Neural crest cell (in vitro differentiated cells): ENCODE measurements at regions not wholly inside any gene's neighbourhood (a gene's known extent, or its start where the extent isn't known, plus 50 kb on each side); places are given as distances from the start of the nearest gene placed in this dataset.
"Not testable (repeated sequence)": the region's sequence is repeated elsewhere in the genome, so short reads cannot be mapped to it uniquely, and the experiment has no call there.

Experiments
- DNase-seq: peaks from one replicate; pipeline ENCODE4 v3.0.0; 2021; ENCODE audit warnings: low read depth, mixed read lengths, low spot score
- H3K27ac Mint-ChIP-seq: one replicate; pipeline ENCODE4 v1.8.0; 2021; ENCODE audit warnings: mild to moderate bottlenecking, mixed read lengths; ENCODE audit not compliant: unreplicated experiment
- H3K27me3 Mint-ChIP-seq: 2 replicates; pipeline ENCODE4 v1.8.0; 2021; ENCODE audit warnings: low read depth, mild to moderate bottlenecking, mixed read lengths
- H3K36me3 Mint-ChIP-seq: 2 replicates; pipeline ENCODE4 v1.8.0; 2021; ENCODE audit warnings: low read depth, mild to moderate bottlenecking, mixed read lengths
- H3K4me1 Mint-ChIP-seq: 2 replicates; pipeline ENCODE4 v1.8.0; 2021; ENCODE audit warnings: mixed read lengths
- H3K4me3 Mint-ChIP-seq: one replicate; pipeline ENCODE4 v1.8.0; 2021; ENCODE audit warnings: mild to moderate bottlenecking, mixed read lengths
- H3K9me3 Mint-ChIP-seq: 2 replicates; pipeline ENCODE4 v1.8.0; 2021; ENCODE audit warnings: mixed read lengths
- CTCF ChIP-seq: fragments of 200-600 bp; sonication (generic); conservative IDR thresholded peaks from 2 replicates; pipeline ENCODE4 v1.5.0; 2021; ENCODE audit warnings: antibody characterized with exemption, mild to moderate bottlenecking

- Mint-ChIP-seq H3K36me3 (no peaks in the 10 kb centered on the region), H3K4me1 (no peaks in the 10 kb centered on the region), H3K27ac (no peak overlapping the region), H3K27me3 (no peaks in the 10 kb centered on the region), H3K4me3 (no peak overlapping the region), H3K9me3 (peaks cover 2% of the 10 kb centered on the region)
- no peak for TF ChIP-seq CTCF
- DNase-seq = no peak
Observed at GRCh38 chrX:73390628-73391567, 56.0 kb upstream of the CDX4 start.

- H3K27ac Mint-ChIP-seq = no peak overlapping the region
- H3K4me3 Mint-ChIP-seq = no peak overlapping the region
- H3K9me3 Mint-ChIP-seq = peaks cover 6% of the 10 kb centered on the region
- TF ChIP-seq CTCF = no peak
- H3K4me1 Mint-ChIP-seq = no peaks in the 10 kb centered on the region
- no peak for DNase-seq
- H3K27me3 Mint-ChIP-seq = no peaks in the 10 kb centered on the region
- peaks cover 4% of the 10 kb centered on the region for H3K36me3 Mint-ChIP-seq
Observed at GRCh38 chrX:73366696-73367095, 80.2 kb upstream of the CDX4 start.

- H3K36me3 Mint-ChIP-seq, H3K4me1 Mint-ChIP-seq, H3K9me3 Mint-ChIP-seq, H3K4me3 Mint-ChIP-seq, DNase-seq, H3K27me3 Mint-ChIP-seq, H3K27ac Mint-ChIP-seq: not testable (repeated sequence)
Observed at GRCh38 chrX:73357294-73357693, 89.6 kb upstream of the CDX4 start.

DNA sequence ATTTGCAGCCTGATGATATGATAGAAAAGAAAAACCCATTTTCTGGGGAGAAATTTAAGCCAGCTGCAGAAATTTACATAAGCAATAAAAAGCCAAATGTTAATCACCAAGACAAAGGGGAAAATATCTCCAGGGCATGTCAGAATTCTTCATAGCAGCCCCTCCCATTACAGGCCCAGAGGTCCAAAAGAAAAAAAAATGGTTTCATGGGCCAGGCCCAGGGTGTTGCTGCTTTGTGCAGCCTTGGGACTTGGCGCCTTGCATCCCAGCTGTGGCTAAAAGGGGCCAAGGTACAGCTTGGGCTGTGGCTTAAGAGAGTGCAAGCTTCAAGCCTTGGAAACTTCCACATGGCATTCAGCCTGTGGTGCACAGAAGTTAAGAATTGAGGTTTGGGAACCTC lies 97.9 kb upstream of the CDX4 start:
- Mint-ChIP-seq H3K9me3 (peaks cover 13% of the 10 kb centered on the region), H3K27me3 (no peaks in the 10 kb centered on the region), H3K4me1 (no peaks in the 10 kb centered on the region), H3K27ac (no peak overlapping the region), H3K4me3 (no peak overlapping the region), H3K36me3 (peaks cover 2% of the 10 kb centered on the region)
- TF ChIP-seq CTCF = no peak
- no peak for DNase-seq

- no peak for TF ChIP-seq CTCF
- Mint-ChIP-seq H3K27me3 (no peaks in the 10 kb centered on the region), H3K4me3 (no peak overlapping the region), H3K36me3 (no peaks in the 10 kb centered on the region), H3K27ac (no peak overlapping the region), H3K9me3 (peaks cover 10% of the 10 kb centered on the region), H3K4me1 (no peaks in the 10 kb centered on the region)
- DNase-seq = no peak
Observed at GRCh38 chrX:73337366-73337765, 109.5 kb upstream of the CDX4 start.

DNA sequence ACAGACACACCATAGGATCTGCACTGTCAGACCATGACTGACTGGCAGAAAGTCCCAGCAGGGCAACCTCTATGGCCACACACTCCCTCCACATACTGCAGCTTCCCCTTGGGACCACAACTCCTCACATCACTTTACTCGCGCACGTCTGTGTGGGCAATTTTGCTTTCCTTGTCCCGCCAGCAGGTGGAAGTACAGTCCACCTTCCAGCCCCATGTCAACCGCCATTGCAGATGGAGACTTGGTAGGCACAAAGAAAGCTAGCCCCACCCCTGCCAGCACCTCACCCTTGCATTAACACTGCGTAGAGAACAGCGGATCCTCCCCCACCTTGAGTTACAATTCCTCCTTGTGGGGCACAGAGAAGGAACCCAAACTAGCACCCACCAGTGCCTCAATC lies 74.4 kb upstream of the NAP1L2 start:
- no peaks in the 10 kb centered on the region for H3K27me3 Mint-ChIP-seq
- no peak for DNase-seq
- H3K4me3 Mint-ChIP-seq = no peak overlapping the region
- H3K36me3 Mint-ChIP-seq = no peaks in the 10 kb centered on the region
- no peaks in the 10 kb centered on the region for H3K4me1 Mint-ChIP-seq
- H3K9me3 Mint-ChIP-seq = peaks cover 11% of the 10 kb centered on the region
- H3K27ac Mint-ChIP-seq = no peak overlapping the region
- peak; percentile 13 for TF ChIP-seq CTCF
